Effector CD4-positive, alpha-beta T cell (primary cell): ENCODE measurements at regions not wholly inside any gene's neighbourhood (a gene's known extent, or its start where the extent isn't known, plus 50 kb on each side); places are given as distances from the start of the nearest gene placed in this dataset.
"Not testable (repeated sequence)": the region's sequence is repeated elsewhere in the genome, so short reads cannot be mapped to it uniquely, and the experiment has no call there.

ENCODE experiments used
- DNase-seq: peaks from one replicate; pipeline ENCODE4 v3.0.0-alpha.2; 2020

- DNase-seq: no peak
These were observed 69.9 kb upstream of the TARDBP start for GRCh38 chr1:10942542-10942912.

GRCh38 chr1:10943041-10943440 lies 69.4 kb upstream of the TARDBP start:
- no peak for DNase-seq

- DNase-seq: no peak
These were observed 68.3 kb upstream of the TARDBP start for GRCh38 chr1:10943991-10944730.

- no peak for DNase-seq
These were observed 66.4 kb upstream of the TARDBP start for GRCh38 chr1:10945991-10946509.

GRCh38 chr1:10947181-10947580 lies 65.3 kb upstream of the TARDBP start:
- DNase-seq: no peak

- DNase-seq: no peak
These were observed 64.6 kb upstream of the TARDBP start for GRCh38 chr1:10947691-10948462.

- no peak for DNase-seq
These were observed 64.0 kb upstream of the TARDBP start for GRCh38 chr1:10948463-10948775.

- DNase-seq: no peak
These were observed 61.9 kb upstream of the TARDBP start for GRCh38 chr1:10950316-10951172.

- DNase-seq: not testable (repeated sequence)
These were observed 61.2 kb upstream of the TARDBP start for GRCh38 chr1:10951298-10951697.

- DNase-seq: no peak
These were observed 60.5 kb upstream of the TARDBP start for GRCh38 chr1:10951961-10952360.

GRCh38 chr1:10953505-10954193 lies 58.8 kb upstream of the TARDBP start:
- DNase-seq: no peak

- no peak for DNase-seq
These were observed 55.3 kb upstream of the TARDBP start for GRCh38 chr1:10957133-10957532.

GRCh38 chr1:10958614-10959013 lies 53.8 kb upstream of the TARDBP start:
- DNase-seq: no peak

GRCh38 chr1:10960411-10961299 lies 51.8 kb upstream of the TARDBP start:
- DNase-seq: peak; percentile 70

GRCh38 chr1:10961300-10961833 lies 51.1 kb upstream of the TARDBP start:
- no peak for DNase-seq

GRCh38 chr1:10962483-10962882 lies 50.0 kb upstream of the TARDBP start:
- no peak for DNase-seq
